HG03432 (cell line): ENCODE measurements at regions not wholly inside any gene's neighbourhood (a gene's known extent, or its start where the extent isn't known, plus 50 kb on each side); places are given as distances from the start of the nearest gene placed in this dataset.

ENCODE experiments used
- ATAC-seq: cut with Tn5 transposase; IDR thresholded peaks from one replicate; pipeline ENCODE4 v1.9.1; 2021; ENCODE audit warnings: mild to moderate bottlenecking, moderate library complexity; ENCODE audit not compliant: unreplicated experiment

DNA sequence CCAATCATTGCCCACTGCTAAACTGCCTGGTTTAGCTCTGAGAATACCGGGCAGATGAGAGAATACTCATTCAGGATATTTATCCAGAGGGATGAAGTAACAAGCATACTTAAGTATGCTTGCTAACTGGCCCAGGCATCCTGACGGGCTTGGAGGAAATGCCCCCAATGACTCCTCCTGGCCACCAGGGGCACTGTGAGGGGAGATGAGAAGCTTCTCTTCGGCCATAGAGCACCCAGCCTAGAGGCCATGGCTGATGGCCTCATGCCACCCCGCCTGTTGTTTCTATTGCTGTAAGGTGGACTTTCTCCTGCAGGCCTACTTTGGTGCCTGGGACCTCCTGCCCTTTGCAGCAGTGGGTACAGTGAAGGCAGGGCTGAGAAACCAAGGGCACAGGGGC lies 134.5 kb upstream of the FSTL4 start:
- ATAC-seq: no peak

DNA sequence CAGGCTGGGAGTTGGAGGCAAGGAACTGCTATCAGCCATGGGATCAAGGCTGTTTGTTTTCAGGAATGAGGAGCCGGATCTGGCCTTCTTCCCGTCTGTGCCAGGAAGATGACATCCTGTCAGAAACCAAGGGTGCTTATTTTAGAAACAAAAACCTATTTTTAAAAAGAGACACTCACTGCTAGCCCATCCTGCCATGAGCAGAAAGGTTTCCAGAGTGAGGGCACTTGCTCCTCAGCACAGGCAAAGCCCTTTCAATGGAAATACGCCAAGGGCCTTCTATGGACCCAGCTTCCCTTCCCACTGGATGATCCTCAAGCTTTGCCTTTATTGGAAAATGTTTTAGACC lies 132.6 kb upstream of the FSTL4 start:
- no peak for ATAC-seq

DNA sequence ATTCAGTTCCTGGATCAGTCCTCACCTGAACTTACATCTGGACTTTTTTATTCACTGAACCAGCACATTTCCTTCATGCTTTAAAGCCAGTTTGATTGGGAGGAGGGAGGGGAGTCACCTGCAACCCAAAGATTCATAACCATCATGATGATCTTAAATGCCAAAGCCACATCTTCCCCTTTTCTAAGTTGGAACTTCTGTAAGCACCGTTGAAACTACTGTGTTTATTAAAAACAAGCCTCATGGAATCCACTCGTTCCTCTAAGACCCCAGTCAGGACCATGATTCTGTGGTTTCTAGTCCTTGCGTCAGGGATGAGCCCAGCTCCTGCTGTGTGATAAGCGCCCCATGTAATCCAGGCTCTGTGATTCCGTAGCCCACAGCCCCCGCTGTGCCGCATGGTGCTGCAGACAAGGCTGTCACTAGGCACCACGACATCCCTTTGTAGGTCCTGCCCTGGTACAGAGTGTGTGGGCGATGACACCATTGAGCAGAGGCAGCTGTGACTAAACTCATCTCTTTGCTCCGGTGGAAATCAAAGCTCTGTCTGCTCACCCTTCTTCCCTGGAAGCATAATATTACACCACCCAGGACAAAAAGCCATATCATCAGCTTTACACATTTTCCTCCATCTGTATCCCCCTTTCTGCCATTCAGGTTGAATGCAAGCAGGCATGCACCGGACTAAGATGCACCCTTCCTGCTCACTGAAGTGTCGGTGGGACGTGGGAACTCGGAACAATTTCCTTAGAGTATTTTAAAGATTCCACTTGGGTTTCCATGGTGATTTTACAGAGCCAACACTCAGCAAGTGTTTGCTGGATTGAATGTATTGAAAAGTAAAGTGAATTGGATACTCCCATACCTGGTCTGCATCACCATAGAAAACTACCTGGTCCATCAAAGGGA lies 132.0 kb upstream of the FSTL4 start:
- ATAC-seq: no peak

DNA sequence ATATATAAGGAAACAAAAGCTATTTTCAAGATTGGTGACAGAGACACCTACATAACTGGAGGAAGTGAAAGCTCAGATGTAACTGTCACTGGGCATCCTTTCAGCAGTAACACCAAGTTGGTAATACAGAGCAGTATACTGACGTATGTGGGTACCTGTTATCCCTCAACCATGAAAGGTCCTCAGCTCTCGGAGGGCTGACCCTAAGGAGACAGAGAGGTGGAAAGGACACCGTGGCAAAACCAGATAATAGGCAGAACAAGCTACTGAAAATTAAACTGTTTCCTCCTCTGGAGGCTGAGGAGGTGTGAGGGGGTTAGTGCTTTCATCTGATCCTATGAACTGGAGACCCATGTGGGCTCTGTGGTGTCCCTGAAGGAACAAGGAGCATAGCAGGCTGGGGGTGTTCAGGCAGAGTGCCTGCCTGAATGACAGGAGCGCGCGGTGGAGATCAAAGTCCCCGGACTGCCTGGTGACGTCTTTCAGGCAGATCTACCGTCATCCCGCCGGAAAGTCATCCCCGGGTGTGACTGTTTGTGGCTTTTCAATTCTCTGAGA lies 130.2 kb upstream of the FSTL4 start:
- peak; percentile 76 for ATAC-seq

DNA sequence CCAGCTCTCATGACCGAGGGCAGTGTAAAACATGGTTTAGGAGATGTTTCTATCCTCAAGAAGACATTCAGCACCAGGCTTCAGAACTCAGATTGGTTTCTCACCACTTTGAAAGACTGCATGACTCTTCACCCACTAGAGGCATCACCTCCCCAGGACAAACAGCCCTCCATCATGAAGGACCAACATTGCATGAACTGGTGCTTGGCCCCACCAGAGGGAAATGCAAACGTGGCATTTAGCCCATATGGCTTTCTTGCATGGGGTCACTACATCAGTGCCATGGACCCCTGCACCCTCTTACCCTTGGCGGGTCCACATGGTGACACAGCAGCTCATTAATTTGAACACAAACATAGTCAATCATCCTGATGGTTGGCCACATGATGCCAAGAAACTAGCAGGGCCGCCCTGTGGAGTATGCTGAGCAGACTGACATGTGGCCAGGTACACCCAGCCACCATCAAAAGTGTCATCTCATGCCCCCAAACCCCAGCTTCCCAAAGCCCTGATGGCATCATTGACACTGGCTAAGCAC lies 129.5 kb upstream of the FSTL4 start:
- ATAC-seq: no peak

DNA sequence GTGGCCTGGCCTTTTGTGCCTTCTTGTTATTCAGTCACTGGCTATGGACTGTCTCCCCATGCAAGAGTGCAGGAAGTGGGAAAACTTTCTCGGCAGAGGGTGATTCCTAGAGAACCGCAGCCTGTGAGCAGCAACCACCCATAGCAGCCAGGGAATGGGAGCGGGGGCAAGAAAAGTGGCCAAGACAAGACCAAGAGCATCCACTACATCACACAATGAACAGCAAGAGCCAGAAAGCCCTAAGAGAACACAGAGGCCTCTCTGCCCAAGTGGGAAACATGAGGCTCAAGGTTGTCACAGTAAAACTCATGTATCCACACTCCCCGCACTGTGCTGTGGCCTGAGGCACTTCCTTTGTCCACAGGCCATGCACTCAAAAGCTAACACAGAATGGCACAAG lies 129.1 kb upstream of the FSTL4 start:
- ATAC-seq: no peak

DNA sequence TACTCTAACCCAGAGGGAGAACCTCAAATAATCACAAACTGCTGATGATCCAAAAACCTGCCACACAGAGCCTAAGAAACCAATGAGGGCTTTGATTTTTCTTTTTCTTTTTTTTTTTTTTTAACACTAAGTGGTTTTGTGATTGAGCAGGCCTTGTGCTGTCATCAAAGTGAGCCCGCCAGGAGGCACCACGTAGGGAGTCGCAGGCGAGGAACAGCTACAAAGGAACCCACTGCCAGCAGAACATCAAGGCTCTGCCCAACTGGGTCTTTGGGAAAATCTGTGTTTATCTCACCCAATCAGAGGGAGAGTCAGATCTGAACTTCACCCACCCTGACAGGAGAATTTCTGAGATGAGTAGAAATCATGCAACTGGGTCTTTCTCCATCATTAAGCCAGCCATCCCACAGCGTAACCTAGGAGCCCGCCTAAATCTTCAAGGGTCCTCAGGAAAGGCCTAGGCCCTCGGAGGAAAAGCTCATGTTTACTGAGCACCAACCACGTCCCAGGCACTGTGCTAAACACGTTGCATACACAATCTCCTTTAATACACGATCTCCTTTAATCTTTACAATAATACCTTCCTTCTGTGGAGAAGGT lies 126.9 kb upstream of the FSTL4 start:
- ATAC-seq: no peak

DNA sequence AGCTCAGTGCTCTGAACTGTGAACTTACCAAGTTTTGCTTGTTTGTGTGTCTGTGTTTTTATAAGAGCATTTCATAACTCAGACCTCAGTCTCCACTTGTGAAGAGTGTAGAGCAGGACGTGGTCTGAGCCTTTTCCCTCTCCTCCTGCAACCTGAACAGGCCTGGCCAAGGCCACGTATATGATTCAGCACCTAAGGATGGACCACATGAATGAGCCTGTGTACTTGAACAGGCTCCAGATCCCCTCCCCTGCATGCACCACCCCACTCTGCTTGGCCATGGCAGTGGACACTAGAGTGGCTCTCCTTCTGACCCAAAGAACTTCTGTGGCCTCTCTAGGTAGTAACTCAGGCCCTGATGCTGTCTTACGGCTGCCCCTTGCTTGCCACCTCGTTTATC lies 125.9 kb upstream of the FSTL4 start:
- ATAC-seq: no peak

DNA sequence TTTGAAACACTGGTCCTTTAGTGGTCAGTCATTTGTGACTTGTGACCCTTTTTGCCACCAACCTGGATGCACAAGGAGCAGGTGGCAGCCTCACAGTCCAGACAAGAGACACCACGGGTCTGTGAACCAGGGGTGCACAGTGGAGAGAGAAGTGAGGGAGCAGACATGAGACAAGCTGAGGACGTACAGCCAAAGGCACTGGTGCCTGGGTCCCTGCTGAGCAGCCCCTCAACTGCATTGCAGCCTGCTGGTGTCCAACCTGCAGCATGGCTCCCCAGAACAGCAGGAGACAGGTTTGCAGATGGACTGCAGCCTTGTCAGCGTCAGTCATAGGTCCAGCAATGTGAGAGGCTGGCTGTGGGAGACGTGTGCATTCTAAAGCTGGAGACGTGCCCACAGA lies 124.2 kb upstream of the FSTL4 start:
- no peak for ATAC-seq

DNA sequence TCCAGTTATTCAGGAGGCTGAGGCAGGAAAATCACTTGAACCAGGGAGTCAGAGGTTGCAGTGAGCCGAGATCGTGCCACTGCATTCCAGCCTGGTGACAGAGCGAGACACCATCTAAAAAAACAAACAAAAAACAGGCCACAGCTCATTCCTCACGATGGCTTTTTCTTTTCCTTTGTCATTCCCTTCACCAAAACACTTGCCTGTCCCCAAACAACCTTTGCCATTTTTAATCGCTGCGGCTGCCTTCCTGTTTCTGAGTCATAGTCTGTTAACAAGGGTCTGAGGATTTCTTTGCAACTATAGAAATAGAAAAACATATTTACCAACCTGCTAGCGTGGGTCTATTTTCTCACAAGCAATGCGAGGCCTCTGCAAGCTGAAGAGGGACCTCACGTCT lies 123.0 kb upstream of the FSTL4 start:
- ATAC-seq: no peak

DNA sequence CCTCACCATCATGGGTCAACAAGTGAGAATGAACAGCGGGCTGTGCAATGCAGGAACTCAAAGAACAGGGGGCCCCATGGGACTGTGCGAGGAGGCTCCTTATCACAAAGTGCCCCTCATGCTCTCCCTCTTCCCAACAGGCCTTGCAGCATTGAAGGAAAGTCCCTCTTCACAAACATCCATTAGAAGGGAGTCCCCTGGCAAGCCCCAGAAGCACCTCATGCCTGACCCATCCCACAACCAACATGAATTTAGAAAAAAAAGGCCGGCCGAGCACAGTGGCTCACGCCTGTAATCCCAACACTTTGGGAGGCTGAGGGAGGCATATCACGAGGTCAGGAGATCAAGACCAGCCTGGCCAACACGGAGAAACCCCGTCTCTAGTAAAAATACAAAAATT lies 122.6 kb upstream of the FSTL4 start:
- ATAC-seq: no peak

DNA sequence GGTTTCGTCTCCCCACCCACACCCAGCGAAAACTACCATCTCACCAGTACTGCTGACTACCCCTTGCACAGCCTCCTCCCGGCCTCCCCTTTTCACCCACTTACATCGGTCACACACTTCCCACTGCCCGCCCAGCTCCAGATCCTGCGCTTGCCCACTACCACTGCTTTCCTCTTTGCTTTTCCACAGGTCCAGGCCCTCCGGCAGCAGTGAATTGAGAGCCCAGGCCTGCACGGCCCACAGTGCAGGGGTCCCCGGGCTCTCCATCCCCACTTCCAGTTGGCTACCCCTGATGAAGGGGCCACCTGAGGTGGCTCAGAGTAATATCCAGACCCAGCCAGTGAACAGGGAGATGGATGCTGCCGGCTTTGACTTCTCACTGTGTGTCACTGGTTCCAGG lies 120.2 kb upstream of the FSTL4 start:
- ATAC-seq: no peak

DNA sequence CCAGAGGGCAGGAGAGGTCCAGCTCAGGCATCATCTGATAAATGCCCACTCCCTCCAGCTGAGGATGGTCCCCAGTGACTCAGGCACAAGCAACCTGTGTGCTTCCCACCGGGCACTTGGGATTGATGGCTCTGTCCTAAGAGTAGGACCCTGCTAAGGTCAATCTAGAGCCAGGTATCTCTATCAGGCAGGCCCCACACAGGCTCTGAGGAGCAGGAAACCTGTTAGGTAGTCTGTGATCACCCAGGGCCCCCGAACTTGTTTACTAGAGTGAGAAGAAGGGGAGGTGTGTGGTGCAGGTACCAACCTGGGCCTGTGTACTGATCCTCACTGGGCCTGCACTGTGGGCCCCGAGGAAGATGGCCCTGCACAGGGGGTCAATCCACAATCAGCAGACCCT lies 119.6 kb upstream of the FSTL4 start:
- no peak for ATAC-seq

DNA sequence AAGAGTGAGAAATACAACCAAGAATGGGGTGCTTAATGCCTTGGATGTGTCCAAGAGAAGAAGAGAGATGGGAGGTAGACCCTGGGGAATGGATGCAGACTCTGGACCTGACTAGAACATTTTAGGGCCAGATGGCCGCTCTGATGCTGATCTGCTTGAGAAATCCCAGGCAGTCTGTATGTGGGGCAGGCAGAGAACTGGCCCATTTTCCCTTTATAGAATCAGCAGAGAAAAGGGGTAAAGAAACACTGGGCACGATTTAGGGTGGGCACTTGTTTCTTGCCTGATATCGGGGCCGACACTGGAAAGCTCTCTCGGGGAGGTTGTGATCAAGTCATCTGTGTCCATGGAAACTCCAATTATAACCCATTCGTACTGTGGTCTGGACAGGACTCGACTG lies 118.5 kb upstream of the FSTL4 start:
- no peak for ATAC-seq

DNA sequence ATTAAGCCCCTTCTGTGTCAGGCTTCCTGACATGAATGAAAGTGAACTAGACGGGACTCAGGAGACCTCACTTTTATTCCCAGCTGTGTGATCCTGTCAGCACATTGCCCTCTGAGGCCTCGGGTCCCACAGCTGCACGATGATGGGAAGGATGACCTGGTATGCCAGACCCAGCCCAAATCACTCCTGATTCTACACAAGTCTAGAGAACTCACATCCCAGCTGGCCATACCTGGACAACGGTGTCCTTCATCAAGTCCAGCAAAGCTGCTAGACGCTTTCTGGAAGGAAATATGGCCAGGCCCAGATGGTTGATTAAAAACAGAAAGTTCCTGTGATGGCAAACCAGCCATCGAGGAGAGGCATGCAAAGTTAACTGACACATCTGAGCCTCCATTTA lies 118.0 kb upstream of the FSTL4 start:
- no peak for ATAC-seq

DNA sequence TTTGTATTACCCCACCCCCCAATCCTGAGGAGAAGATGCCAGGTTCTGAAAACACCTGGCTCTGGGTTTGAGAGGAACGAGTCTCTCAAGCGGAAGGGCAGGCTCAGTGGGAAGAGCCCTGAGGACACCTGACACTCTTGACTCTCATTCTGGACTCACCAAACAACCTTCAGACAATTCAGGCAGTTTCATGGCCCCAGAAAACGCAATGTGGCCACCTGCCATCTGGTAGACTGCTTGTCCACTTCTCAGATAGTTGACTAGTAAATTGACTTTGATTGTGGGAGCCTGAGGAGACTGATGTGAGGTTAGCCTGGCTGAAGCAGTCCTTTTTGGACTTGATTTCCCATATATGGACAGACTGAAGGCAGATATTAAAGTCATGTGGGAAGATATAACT lies 117.5 kb upstream of the FSTL4 start:
- no peak for ATAC-seq

DNA sequence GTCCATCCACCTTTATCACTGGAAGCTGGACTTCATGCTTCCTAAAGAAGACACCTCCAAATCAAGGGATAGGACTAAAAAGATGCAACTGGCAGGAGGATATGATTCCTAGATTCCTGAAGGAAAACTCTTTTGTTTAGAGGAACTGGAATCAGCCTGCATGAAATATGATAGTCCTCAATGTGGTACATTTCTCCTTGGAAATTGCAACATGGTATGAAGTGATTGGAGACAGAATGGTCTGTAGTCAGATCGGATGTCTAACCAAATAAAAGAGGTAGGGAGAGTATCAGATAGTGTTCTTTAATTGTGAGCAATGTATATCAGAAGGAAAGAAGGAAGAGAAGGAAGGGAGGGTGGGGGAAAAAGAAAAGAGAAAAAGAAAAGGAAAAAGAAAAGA lies 116.1 kb upstream of the FSTL4 start:
- ATAC-seq: no peak

DNA sequence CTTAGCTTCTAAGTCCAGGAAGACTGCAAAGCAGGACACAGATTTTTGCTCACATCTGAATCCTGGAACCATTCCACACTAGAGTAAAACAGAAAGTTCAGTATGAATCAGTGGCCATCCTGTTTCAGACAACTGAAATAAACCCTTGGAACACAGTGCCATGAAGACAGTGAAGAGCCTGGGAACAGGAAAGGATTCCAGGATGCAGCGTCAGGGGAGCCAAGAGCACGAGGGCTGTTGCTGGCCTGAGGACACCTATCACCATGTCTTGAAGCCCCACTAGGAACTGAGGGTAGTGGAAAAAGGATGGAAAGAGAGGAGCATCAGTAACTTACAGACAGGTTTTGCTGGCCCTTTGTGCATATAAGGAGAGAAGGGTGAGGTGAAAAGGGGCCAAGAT lies 115.3 kb upstream of the FSTL4 start:
- no peak for ATAC-seq

DNA sequence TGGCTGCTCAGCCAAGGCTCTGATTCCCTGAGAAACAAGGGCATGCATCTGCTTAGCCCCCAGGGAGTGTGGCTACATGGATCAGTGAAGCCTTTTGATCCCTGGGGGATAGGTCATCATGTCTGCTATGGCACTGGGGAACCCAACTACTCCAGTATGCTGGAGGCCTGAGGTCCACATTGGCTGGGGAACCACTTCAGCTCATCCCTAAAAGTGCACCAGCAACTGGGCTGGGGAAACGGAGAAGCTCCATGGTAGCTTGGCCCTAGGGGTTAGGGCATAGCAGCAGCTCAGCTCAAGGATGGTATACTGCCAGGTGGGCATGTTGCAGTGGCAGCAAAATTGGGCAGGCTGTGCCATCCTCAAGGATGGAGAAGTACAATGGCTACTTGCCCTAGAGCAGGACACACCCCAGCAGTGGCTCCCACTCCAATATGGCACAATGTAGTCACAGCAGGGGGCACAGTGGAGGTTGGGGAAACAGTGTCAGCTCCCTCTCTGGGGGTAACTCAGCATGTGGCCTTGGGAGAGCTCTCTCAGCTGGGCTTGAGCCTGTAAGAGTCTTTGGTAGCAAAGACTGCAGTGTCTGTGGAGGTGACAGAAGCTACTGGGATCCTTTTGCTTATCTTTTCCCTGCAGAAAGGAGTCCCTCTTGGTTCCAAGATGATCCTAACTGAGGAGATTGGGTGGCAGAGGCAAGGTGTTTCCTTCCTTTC lies 111.5 kb upstream of the FSTL4 start:
- ATAC-seq: no peak

DNA sequence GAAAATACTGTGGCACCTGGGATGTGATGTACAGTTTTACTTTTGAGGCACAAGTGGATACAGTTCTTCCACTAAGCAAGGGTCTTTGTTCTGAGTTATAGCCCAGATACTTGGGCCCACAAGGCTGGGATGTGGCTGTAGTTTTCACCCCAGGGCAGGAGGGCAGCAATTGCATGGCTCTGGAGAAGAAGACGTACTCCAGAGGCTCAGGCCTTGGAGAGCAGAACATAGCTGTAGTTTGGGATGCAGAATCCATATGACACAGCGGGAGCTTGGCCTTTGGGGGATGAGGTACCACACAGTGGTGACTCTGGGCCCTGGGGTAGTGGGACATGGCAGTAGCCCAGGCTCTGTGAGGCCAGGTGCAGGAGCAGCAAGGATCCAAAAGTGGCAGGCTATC lies 110.8 kb upstream of the FSTL4 start:
- no peak for ATAC-seq

DNA sequence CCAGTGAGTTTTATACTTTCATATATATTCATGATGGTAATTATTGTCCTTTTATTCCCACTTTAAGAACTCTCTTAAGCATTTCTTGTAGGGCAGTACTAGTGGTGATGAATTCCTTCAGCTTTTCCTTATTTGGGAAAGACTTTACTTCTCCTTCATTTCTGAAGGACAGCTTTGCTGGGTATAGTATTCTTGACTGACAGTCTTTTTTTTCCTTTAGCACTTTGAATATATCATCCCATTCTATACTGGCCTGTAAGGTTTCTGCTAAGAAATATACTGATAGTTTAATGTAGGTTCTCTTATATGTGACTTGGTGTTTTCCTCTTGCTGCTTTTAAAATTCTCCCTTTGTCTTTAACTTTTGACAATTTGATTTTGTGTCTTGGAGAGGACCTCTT lies 109.0 kb upstream of the FSTL4 start:
- no peak for ATAC-seq

DNA sequence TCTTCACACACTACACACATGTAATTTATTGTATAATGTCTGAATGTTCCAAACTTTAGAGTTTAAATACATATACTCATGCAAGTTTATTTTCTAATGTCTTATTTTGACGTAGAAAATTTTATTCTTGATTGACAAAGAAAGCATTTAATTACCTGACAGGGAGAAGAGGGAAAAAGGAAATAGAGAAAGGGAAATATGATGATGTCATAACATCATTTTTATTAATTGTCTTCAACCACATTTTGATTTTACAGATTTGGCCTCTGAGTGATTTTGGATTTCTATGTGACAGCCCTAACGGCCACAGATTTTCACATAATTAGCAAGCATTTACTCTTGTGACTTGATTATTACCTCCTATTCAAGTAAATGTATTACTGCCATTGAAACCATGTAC lies 106.1 kb upstream of the FSTL4 start:
- ATAC-seq: no peak
